ENCODE measurements at regions not wholly inside any gene's neighbourhood (a gene's known extent, or its start where the extent isn't known, plus 50 kb on each side); places are given as distances from the start of the nearest gene placed in this dataset.

DNA sequence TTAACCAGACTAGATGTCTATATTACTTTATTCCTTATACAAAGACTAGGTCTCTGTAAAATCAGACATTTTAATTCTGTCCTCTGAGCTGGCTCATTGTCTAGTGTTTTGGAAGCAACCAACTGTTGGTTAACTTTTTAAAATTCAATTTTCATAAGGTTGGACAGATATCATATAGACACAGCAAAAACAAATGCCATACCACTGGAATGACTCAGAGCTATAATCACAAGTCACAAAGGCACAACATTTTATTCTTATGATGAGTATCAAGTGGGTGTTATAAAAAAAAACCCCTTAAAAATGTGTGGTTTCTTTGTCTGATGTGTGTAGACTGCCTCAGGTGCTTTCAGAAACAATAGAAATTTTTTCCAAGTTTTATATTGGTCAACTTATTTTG is 296.2 kb upstream of the MARCKS start:
- no peak for DNase-seq (ENCODE audit: low read depth in 2 of 2)

DNA sequence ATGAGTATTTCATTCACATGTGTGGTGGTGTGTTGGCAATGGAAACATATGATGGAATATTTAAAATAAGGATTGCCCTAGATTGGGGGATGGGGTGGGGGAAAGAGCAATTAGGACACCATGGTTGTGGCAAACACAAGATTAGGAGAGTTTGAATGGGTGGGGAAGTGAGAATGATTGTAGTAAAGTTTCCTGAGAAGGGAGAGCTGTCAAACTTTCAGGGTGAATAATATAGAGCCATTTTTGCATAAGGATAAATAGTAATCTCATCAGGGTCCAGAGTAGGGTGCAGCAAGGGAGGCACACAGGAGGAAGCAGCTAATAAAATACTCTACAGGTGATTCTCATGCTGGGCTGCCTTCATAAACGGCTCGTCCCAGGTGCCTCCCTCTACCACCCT is 294.9 kb upstream of the MARCKS start:
- DNase-seq (ENCODE audit: low read depth in 2 of 2) = no peak

DNA sequence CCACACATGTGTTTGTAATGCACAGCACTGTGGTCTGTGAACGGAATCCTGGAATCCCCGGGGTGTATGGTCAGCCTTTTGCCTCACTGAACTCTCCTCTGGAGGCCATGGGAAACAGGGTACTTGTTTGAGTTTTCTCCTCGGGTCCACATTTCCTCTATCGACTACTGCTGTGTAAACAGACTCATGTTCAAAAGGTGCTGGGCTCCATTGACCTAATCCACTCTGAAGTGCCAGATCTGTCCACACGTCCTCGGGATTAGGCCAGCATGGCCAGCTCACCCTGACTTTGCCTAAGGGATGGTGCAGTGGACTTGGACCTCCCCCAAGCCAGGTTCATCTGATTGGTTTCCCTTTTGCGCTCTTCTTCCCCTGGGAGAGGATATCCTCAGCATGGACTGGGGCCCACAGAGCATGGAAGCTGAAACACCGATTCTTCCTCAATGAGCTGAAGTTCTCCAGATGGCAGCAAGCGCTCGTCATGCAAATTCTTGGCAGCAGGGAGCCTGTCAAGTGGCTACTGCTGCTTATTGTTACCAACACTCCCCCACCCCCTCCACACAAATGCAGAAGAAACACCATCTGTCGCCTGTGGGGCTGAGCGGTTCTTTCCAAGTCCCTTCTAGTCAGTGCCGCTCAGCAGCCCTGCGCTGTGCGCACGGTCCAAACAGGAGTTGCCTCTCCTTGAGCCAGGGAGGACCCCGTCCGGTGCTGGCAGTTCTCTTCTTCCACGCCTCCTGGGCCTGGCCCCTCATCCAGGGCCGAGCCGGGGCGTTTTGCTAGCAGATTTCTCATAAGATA is 292.6 kb upstream of the MARCKS start:
- no peak for DNase-seq (ENCODE audit: low read depth in 2 of 2)

DNA sequence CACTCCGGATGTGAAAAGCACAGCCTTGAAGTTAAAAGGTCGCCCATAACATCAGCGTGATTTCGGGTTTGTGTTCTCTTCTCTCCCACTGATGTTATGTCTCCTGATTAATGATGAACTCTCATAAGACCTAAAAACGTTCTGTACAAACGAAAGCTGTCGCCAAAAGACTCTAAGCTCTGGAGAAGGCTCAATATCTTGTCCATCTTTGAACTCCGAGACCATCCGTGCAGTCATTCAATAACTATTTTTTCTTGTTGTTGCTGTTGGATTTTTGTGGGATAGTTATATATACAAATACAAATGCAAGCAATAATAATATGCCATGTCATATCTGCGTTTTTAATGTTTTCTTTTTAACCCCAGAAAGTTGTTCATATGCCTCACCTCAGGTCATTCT is 291.8 kb upstream of the MARCKS start:
- DNase-seq (ENCODE audit: low read depth in 2 of 2) = no peak

DNA sequence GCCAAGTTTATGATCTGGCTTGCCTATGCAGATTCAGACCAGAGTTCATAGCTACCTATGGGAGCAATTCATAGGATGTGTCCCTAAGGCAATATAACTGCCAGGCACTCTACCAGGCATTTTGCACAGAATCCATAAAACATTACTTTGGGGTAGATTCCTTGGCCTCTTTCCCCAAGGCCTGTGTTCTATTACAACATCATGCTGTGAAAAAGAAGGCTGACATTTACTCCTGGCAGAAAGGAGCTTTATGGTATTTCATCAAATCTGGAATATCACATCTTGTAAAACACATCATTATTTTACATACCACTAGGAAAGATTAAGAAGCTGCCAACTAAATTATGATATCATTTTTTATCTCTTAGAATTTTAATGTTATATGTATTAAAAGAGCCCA is 287.0 kb upstream of the MARCKS start:
- no peak for DNase-seq (ENCODE audit: low read depth in 2 of 2)

DNA sequence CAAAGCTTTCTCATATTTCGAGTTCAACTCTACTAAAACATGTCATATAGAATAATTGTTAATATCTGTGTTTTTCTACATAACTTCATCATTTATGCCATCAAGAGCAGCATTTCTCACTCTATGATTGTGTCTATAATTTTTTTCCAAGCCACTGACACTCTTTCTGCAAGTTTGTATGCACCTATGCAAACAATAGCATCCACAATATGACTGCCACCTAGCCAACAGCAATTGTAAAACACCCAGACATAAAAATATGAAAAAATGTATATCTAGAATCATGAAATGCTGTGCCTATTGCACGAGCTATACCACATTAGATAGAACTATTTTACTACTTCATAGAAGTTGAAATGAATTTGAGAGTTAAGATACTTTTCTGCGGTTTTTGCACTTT is 286.5 kb upstream of the MARCKS start:
- no peak for DNase-seq (ENCODE audit: low read depth in 2 of 2)

DNA sequence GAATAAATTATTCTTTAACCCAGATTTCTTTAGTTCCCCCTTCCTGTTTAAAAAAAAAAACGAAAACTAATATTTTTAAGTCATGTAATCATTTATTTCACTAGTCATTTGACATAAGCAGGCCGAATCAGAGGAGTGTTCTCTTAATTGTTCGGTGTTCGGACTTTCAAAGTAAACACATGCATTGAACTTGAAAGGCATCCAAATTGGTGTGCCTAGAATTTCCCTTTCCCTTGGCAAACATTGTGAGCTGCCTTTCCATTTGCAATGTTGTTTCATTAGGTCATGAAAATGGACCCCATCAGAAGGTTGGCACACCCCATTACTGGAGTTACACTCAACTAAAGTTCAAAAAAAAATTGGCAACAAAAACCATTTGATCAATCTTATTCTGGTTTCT is 283.0 kb upstream of the MARCKS start:
- DNase-seq (ENCODE audit: low read depth in 2 of 2) = no peak

DNA sequence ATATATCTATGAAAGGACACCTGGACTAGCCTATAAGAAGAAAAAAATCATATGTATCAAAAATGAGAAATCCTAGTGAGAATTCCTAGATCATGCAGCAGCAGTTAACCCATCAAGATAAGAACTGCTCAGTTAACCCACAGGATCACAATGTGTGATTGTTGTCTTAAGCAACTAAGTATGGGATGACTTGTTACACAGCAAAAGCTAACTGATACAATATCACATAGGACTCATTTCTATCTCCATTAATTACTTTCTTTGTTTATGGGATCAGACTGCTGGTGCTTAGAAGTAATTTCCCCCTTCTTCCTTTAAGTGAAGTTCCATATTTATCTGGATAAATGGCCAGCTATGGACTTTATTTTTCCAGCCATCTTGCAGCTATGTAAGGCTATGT is 280.8 kb upstream of the MARCKS start:
- DNase-seq (ENCODE audit: low read depth in 2 of 2) = no peak

DNA sequence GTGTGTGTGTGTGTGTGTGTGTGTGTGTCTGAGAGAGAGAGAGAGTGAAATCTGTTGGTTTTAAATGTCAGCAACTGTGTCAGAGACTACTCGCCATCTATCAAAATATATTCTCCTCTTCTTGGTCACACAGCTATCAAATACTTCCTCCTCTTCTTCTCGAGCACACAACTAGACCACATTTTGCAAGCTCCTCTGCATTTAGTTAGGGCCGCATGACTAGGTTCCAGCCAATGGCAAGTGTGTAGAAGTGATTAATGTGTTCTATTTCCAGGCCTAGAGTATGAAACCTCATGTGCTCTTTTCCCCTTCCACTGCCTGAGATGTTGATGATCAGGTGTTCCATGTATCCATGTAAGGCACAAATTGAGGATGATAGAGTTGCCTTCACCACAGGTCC is 278.5 kb upstream of the MARCKS start:
- no peak for DNase-seq (ENCODE audit: low read depth in 2 of 2)

DNA sequence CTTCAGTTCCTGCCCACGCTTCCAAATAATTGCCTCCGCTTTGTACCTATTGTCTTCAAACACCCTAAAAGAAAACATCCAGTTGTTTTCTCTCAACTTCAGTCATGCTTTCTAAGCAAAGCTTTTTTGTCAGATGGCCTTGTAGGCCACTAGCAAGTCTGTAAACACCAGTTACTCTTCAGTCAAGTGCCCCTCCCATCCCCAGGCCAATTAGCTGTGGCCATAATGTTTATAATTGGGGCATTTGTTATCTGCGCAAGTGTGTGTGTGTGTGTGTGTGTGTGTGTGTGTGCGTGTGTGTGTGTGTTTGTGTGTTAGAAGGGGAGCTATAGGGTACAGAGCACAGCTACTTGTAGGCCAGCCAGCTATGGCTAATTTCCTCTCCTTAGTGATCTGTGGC is 272.4 kb upstream of the MARCKS start:
- DNase-seq (ENCODE audit: low read depth in 2 of 2) = no peak

DNA sequence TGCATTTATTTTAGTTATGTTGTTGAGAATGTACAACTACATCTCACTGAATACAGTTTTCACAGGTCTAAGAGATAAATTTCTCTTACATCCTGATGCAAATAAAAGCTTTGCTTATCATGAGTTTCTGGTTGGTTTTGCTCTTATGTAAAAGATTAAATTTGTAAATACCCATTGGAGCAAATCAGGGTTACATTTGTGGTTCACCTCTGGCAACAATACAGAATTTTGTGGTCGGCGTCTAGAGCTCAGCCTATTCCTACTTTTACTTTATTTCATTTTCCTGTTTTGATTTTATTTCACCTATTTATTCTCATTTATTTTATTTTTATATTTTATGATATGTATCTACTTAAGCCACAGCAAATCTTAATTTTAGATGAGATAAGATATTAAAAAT is 271.9 kb upstream of the MARCKS start:
- no peak for DNase-seq (ENCODE audit: low read depth in 2 of 2)

DNA sequence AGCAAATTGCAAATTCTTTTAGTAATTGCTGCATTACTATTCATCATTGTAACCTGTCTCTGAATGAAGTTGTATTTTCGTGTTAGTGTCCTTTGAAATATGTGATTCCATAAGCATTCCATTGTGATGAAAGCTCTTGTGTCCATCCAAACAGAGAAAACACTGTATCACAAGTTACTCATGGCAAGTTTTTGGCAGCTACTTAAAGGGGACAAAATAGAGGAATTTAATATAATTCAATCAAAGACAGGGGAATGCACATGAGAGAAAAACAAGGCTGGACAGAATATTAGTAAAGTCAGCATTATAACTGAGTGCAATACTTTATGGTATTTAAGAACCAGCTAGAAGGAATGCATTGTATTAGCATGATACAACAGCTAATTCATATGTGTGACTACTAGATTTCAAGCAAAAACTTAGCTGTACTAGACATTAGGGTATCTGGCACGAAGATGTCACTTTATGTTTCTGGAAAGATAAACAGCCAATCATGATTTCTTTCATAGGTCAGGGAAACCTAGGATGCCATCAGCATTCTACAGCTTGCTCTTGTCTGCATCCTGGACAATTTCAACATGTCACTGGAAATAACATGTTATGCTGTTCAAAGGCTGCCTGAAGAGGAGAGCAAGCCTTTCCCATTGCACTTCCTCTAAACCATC is 270.6 kb upstream of the MARCKS start:
- no peak for DNase-seq (ENCODE audit: low read depth in 2 of 2)

DNA sequence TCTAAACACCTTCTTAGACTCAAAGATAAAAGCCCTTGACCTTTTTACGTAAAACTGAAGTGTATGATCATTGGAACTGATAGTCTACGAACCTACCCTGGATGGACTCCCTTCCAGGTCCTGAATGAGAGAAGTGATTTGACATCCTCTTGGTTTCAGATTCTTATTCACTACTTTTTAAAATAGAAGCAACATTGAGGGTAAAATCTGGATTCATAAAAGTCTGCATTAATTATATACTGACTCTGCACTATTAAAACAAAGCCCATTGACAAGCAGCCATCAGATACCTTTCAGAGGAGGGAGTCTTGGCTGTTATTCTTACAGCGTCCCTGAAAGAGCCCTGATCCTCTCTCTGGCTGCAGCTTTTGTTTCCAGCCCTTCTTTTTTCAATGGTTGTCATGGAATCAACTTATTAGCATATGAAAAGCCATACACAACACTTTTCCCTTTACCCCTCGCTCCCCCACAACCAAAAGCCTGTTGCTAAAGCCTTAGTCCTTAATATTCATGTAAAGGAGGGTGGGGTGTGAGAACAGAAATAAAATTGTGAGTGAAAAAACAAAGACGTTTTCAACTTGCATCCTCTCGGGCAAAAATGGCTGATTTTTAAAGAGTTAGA is 270.0 kb upstream of the MARCKS start:
- DNase-seq (ENCODE audit: low read depth in 2 of 2) = no peak

DNA sequence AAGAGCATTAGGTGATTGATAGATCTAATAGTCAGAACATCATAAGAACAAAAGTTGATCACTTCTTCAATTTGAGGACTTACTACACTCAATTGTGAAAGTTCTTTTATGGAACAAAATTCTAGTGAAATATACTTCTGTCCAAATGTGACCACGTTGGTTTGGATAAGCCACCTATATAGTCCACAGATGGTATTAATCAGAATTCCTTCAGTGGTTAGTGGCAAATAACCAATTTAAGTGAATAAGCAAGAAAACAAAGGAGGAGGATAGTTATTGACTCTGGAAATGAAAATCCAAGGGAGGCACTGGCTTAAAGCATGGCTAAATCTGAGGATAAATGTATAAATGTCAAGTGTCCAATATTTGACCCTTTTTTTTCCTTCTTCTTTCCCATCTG is 268.5 kb upstream of the MARCKS start:
- DNase-seq (ENCODE audit: low read depth in 2 of 2) = no peak

DNA sequence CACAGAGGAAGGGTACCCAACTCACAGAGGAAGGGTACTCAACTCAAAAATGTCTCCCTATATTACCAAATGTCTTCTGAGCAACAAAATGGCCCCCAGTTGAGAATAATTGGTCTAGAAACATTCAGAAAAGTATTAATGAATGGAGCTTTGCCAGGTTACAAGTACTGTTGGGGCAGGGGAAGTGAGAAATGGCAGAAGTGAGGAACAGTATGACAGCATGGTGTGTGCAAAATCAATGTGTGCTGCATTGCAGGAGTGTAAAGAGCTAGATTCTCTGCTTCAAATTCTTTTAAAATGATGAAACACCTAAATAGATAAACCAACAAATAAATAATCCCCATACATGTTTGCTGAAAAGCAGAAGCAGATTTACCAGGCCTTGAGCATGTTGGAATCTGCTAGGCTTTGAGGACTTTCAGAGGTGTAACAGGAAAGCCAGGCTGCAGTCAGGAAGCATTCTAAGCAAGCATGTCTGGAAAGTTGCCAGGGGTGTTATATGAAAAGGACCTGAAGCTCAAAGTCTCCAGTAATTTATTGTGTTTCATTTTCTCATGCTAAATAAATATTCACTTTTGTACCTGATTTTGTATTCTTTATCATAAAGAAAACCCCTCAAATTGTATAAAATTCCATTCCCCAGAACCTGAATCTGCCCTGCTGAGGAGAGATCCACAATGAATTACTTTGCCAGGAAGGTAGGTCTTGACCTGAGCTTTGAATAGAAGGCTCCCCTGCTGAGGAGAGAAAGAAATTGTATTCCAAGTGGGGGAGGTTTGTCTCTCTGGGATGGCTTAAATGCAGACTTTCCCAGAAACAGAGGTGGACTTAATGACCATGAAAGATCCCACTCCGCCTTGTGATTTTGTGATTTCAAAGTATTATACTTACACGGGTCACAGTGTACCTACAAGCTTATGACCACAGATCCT is 265.0 kb upstream of the MARCKS start:
- DNase-seq (ENCODE audit: low read depth in 2 of 2) = no peak

DNA sequence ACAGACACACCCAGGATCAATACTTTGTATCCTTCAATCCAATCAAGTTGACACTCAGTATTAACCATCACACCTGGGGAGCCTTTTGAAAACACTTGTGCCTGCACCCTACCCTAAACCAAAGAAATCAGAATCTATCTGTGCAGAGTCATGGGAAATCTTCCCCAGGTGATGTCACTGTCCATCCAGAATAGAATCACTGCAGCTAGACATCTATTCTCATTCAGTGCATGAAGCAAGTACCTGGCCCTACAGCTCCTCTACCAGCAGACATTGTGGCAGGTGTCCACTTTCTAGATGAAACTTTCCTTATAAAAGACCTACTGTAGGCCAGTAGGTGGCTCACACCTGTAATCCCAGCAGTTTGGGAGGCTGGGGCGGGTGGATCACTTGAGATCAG is 262.4 kb upstream of the MARCKS start:
- DNase-seq (ENCODE audit: low read depth in 2 of 2) = no peak

DNA sequence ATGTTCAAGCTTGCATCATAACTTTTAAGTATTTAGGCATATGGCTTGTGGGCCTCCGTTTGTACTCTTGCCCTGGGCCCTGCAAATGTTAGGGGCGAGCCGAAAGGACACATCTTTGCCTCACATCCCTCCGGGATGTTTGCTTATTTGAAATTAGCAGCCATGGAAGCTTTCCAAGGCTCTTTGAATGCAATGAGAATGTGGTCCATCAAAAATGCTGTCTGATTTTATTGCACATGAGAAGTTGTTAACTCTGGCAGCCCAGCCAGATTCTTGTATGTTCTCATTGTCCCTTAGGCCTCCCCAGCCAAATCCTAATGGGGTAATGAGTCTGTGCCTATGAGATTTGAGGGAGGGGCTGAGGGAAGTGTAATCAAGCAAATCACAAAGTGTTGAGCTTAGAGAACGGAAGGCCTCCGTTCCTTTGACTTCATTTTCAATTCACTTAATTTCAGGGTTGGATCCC is 261.2 kb upstream of the MARCKS start:
- DNase-seq (ENCODE audit: low read depth in 2 of 2) = no peak

DNA sequence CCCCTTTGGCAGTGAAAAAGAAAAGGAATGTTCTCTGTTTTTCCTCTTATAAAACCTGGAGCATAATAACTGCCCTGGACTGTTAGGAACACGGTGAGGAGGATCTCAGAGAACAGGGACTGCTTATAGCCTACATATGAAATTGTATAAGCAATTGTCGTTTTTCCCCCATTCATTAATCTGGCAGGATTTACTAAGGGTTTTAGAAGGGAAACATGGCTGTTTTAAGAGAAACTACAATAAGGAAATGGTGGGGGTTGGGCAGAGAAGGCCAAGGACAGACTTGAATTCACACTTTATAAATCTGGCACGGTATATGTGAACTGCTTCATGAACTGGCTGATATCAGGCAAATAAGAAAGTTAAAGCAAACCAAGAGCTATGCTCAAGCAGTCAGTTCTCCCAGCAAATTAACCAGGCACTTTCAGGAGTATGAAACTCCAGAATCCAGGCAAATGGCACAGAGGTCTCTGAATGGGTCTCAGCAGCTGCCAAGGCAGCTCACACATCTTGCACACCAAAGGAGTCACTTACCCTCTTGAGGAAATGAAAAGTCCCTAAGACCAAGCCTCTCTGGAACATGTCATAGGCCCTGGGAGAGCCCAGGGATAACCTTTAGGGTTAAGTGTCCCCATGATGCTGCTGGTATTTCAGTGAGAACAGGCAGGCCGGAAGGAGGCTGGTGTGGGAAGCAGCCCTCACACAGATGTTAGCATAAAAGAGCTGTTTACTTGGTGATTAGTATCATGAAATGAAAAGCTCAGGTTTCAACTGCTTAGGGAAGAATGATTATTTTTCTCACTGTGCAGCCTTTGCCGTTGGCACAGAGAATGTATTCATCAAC is 260.5 kb upstream of the MARCKS start:
- no peak for DNase-seq (ENCODE audit: low read depth in 2 of 2)

DNA sequence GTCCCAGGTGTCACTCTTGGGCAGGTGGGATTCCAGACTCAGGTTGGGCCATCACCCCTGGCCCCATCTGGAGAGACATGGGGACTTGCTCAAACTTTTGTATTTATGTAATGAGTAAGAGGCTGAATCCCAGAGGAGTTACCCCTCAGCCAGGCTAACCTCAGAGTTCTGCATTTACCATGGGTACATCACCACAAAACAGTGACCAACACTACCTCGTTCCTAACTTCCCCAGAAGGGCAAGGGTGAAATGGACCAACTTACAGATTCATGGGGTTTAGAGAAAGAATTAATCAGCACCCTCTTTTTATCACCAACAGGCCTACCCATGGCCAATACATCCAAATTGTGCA is 259.9 kb upstream of the MARCKS start:
- no peak for DNase-seq (ENCODE audit: low read depth in 2 of 2)

DNA sequence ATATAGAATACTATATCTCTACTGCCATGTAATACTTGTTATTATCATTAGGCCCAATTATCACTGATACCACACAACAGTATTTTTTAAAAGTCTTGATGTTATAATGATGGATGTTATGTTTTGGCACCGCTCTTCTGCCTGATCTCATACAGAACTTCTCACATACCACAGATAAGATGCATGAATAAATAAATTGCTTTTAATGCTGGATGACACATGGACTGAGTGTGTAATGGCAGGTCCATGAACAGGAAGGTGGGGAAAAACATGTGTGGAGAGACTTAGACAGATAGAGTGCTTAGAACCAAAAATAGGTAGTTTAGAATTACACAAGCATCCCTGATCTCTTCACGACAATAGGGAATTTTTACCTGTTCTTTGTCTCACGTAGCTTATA is 258.4 kb upstream of the MARCKS start:
- no peak for DNase-seq (ENCODE audit: low read depth in 2 of 2)

DNA sequence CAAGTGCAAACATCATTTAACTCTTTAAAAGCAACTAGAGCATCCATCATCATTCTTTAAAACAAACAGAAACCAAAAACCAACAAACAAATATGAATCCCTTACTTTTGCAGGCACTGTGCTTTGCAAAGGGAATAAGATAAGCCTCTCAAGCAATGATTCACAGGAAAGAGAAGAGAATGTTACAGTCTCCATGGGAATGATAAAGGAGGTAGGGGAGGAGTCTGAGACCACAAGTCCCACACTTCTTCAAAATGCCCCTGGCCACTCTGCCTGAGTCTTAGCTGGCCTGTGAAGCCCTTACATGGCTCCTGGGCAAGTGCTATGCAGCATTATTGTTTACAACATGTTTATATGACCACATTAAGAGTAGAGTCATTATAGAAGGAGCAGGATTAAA is 257.7 kb upstream of the MARCKS start:
- no peak for DNase-seq (ENCODE audit: low read depth in 2 of 2)

Data from stimulated activated CD4-positive, alpha-beta T cell treated with anti-CD3 and anti-CD28 coated beads, Interleukin-1b, Interleukin-23, amount 100 ng/mL, for 4 hours (primary cell).